MM.1S (cell line): ENCODE measurements at regions not wholly inside any gene's neighbourhood (a gene's known extent, or its start where the extent isn't known, plus 50 kb on each side); places are given as distances from the start of the nearest gene placed in this dataset.

ENCODE experiments used
- DNase-seq: peaks from one replicate; pipeline ENCODE4 v3.0.0-alpha.2; 2015
- H2AFZ ChIP-seq: fragments of 300-600 bp; sonication (generic); 2 replicates; pipeline ENCODE4 v1.6.0; 2016; ENCODE audit warnings: antibody characterized with exemption, low read length
- H3F3A ChIP-seq: fragments of 300-600 bp; sonication (generic); 2 replicates; pipeline ENCODE4 v1.6.1; 2016; ENCODE audit warnings: mild to moderate bottlenecking, antibody characterized with exemption, low read length, moderate library complexity, mixed read lengths; ENCODE audit not compliant: insufficient read depth
- H3K27ac ChIP-seq: fragments of 300-600 bp; sonication (generic); 2 replicates; pipeline ENCODE4 v1.5.1; 2016; ENCODE audit warnings: mild to moderate bottlenecking, low read length
- H3K27me3 ChIP-seq: fragments of 300-600 bp; sonication (generic); replicated peaks from 2 replicates; pipeline ENCODE4 v1.6.0; 2016; ENCODE audit warnings: low read length; ENCODE audit not compliant: insufficient read depth
- H3K36me3 ChIP-seq: fragments of 300-600 bp; sonication (generic); replicated peaks from 2 replicates; pipeline ENCODE4 v1.6.1; 2016; ENCODE audit warnings: mild to moderate bottlenecking, low read length, mixed read lengths; ENCODE audit not compliant: insufficient read depth
- H3K4me1 ChIP-seq: fragments of 300-600 bp; sonication (generic); 2 replicates; pipeline ENCODE4 v1.6.1; 2016; ENCODE audit warnings: low read length, mixed read lengths
- H3K4me2 ChIP-seq: fragments of 300-600 bp; sonication (generic); 2 replicates; pipeline ENCODE4 v1.6.0; 2016; ENCODE audit warnings: low read depth, low read length
- H3K4me3 ChIP-seq: fragments of 300-600 bp; sonication (generic); 2 replicates; pipeline ENCODE4 v1.5.1; 2016; ENCODE audit warnings: low read length, mixed read lengths
- H3K79me2 ChIP-seq: fragments of 300-600 bp; sonication (generic); 2 replicates; pipeline ENCODE4 v1.6.1; 2016; ENCODE audit warnings: mixed run types, low read length, mixed read lengths
- H3K9ac ChIP-seq: fragments of 300-600 bp; sonication (generic); 2 replicates; pipeline ENCODE4 v1.6.1; 2016; ENCODE audit warnings: low read length, mixed read lengths
- H3K9me2 ChIP-seq: fragments of 300-600 bp; sonication (generic); replicated peaks from 2 replicates; pipeline ENCODE4 v1.6.1; 2016; ENCODE audit warnings: mild to moderate bottlenecking, low read length, mixed read lengths; ENCODE audit not compliant: insufficient read depth
- H3K9me3 ChIP-seq: fragments of 300-600 bp; sonication (generic); replicated peaks from 2 replicates; pipeline ENCODE4 v1.6.1; 2016; ENCODE audit warnings: mild to moderate bottlenecking, low read length, mixed read lengths; ENCODE audit not compliant: insufficient read depth
- H4K20me1 ChIP-seq: fragments of 300-600 bp; sonication (generic); 2 replicates; pipeline ENCODE4 v1.6.1; 2016; ENCODE audit warnings: mild to moderate bottlenecking, low read length, moderate library complexity, mixed read lengths; ENCODE audit not compliant: insufficient read depth
- EZH2 ChIP-seq: fragments of 300-600 bp; sonication (generic); optimal IDR thresholded peaks from 2 replicates; pipeline ENCODE3; 2017; ENCODE audit warnings: low read depth, mild to moderate bottlenecking, antibody characterized with exemption, low read length, mixed read lengths
- EZH2phosphoT487 ChIP-seq: fragments of 300-600 bp; sonication (generic); IDR thresholded peaks from 2 replicates; pipeline ENCODE4 v1.6.1; 2018; ENCODE audit warnings: antibody characterized with exemption, low read length
- TF ChIP-seq, protein P1 (sequence below): fragments of 300-600 bp; sonication (generic); IDR thresholded peaks from 2 replicates; pipeline ENCODE4 v1.5.1; 2016; ENCODE audit warnings: antibody characterized with exemption, low read length, mixed read lengths

DNA sequence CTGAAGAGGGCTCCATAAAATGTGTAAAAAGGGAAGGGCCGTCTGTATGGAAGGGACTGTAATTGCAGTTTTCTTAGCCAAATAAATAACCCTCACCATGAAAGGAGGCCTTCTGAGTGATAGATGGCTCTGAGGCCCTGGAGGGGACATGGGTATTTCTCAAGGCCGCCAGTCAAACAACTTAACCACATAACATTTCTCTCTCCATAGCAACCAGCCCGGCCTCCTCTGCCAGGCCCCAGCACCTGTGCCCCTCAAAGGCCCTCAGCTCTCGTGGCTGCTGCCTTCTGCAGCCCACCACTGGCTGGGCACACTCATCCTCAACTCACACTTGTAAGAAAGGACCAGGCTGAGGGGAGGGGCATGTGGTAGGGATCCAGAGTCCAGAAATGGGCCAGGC lies 57.0 kb upstream of the GJB5 start:
- Histone ChIP-seq H3K4me3 (no peak overlapping the region), H4K20me1 (no peaks in the 10 kb centered on the region), H3K4me2 (no peak overlapping the region), H2AFZ (no peak overlapping the region), H3K27me3 (peaks cover 52% of the 10 kb centered on the region), H3K9me2 (no peaks in the 10 kb centered on the region), H3F3A (no peaks in the 10 kb centered on the region), H3K9ac (no peak overlapping the region), H3K9me3 (no peaks in the 10 kb centered on the region), H3K4me1 (no peaks in the 10 kb centered on the region), H3K36me3 (no peaks in the 10 kb centered on the region), H3K27ac (no peak overlapping the region), H3K79me2 (no peaks in the 10 kb centered on the region)
- no peak for DNase-seq
- TF ChIP-seq, protein P1, sequence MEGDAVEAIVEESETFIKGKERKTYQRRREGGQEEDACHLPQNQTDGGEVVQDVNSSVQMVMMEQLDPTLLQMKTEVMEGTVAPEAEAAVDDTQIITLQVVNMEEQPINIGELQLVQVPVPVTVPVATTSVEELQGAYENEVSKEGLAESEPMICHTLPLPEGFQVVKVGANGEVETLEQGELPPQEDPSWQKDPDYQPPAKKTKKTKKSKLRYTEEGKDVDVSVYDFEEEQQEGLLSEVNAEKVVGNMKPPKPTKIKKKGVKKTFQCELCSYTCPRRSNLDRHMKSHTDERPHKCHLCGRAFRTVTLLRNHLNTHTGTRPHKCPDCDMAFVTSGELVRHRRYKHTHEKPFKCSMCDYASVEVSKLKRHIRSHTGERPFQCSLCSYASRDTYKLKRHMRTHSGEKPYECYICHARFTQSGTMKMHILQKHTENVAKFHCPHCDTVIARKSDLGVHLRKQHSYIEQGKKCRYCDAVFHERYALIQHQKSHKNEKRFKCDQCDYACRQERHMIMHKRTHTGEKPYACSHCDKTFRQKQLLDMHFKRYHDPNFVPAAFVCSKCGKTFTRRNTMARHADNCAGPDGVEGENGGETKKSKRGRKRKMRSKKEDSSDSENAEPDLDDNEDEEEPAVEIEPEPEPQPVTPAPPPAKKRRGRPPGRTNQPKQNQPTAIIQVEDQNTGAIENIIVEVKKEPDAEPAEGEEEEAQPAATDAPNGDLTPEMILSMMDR = no peak
- TF ChIP-seq EZH2 = no peak

DNA sequence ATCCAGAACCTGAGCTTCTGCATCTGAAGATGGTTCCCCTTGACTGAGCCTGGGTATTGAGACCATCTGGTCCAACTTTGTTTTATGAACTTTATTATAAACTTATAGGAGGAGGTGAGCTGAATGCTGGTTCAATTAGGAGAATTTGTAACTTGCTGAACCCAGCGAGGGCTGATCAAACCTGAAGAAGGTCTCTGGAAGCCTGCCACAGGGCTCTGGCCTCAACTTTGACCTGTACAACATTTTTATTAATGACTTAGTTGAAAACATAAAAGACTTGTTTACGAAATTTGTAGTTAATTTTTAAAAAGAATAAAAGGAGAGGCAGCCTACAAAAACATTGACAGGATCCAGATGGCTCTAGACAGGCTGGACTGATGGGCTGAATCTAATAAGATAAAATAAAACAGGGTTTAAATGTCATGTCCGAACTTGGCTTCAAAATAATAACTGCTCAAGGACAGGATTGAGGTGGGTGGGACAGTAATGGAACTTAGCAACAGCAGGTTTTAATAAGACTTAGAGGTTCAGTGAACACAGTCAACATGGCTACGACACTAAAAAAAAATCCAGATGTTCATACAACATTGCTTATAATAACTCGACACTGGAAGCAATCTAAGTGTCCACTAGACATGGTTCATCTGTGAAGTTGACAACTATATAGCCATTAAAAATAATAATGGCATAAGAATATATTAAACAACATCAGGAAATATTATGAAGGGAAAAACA lies 53.4 kb upstream of the GJB5 start:
- Histone ChIP-seq H3K27me3 (peaks cover 54% of the 10 kb centered on the region), H3K9me2 (no peaks in the 10 kb centered on the region), H3K4me2 (no peak overlapping the region), H3K79me2 (no peaks in the 10 kb centered on the region), H3K27ac (no peak overlapping the region), H2AFZ (no peak overlapping the region), H3K4me3 (no peak overlapping the region), H3F3A (no peaks in the 10 kb centered on the region), H3K36me3 (no peaks in the 10 kb centered on the region), H3K4me1 (no peaks in the 10 kb centered on the region), H3K9me3 (no peaks in the 10 kb centered on the region), H4K20me1 (no peaks in the 10 kb centered on the region), H3K9ac (no peak overlapping the region)
- TF ChIP-seq, protein P1 = no peak
- no peak for TF ChIP-seq EZH2
- TF ChIP-seq EZH2phosphoT487 = no peak
- DNase-seq = no peak
